NT2/D1 (cell line): ENCODE measurements at regions not wholly inside any gene's neighbourhood (a gene's known extent, or its start where the extent isn't known, plus 50 kb on each side); places are given as distances from the start of the nearest gene placed in this dataset.

Source experiments
- YY1 ChIP-seq: IDR thresholded peaks from 2 replicates; pipeline ENCODE4 v1.6.1; 2011; ENCODE audit not compliant: insufficient read length, insufficient read depth
- ZNF274 ChIP-seq: IDR thresholded peaks from 2 replicates; pipeline ENCODE4 v1.6.1; 2011; ENCODE audit warnings: mild to moderate bottlenecking, low read depth, low read length

DNA sequence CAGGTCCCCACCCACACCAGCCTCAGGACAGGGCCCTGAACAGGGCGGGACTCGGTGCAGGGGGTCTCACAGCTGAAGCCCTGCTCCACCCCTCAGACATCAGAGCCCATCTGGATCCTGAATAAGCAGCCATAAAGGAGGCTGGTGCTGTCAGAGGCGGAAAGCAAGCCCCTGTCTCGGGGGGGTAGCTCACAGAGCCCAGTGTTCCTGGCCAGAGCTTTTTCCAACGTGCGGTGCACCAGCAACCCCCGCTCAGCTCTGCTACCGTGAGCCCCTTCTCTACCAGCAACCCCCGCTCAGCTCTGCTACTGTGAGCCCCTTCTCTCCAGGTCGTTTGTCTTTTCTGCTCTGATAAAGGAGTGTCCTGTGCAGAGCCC is 136.5 kb upstream of the SFSWAP start:
- TF ChIP-seq YY1: no peak
- TF ChIP-seq ZNF274: no peak
